Suprapubic skin (tissue), 4 donors: ENCODE measurements at regions not wholly inside any gene's neighbourhood (a gene's known extent, or its start where the extent isn't known, plus 50 kb on each side); places are given as distances from the start of the nearest gene placed in this dataset.
A peak's percentile ranks its signal among the peaks of the same experiment; 100 is the strongest.

Experiments
- DNase-seq, 2 donors: peaks; one replicate each; pipeline ENCODE4 v3.0.0-alpha.2; 2019; ENCODE audit warnings: low spot score in 2 of 2
- H3K27ac ChIP-seq: fragments of 200-600 bp; sonication (generic); one replicate; pipeline ENCODE4 v1.5.1; 2019
- H3K27me3 ChIP-seq: fragments of 200-600 bp; sonication (generic); one replicate; pipeline ENCODE4 v1.5.1; 2019
- H3K36me3 ChIP-seq: fragments of 200-600 bp; sonication (generic); one replicate; pipeline ENCODE4 v1.5.1; 2019
- H3K4me1 ChIP-seq: fragments of 200-600 bp; sonication (generic); one replicate; pipeline ENCODE4 v1.5.1; 2019
- H3K4me3 ChIP-seq: fragments of 200-600 bp; sonication (generic); one replicate; pipeline ENCODE4 v1.5.1; 2019; ENCODE audit warnings: mild to moderate bottlenecking
- H3K9me3 ChIP-seq: fragments of 200-600 bp; sonication (generic); one replicate; pipeline ENCODE4 v1.5.1; 2019
- CTCF ChIP-seq, 2 donors: fragments of 200-600 bp in 1 of 2; fragments of 450-650 bp in 1 of 2; sonication (generic) in 1 of 2; IDR thresholded peaks; one replicate each; pipeline ENCODE4 v1.5.1; 2016 to 2019; ENCODE audit warnings: antibody characterized with exemption in 2 of 2, mild to moderate bottlenecking in 1 of 2, moderate library complexity in 1 of 2
- EP300 ChIP-seq: sonication (generic); formaldehyde crosslinking; IDR thresholded peaks from one replicate; pipeline ENCODE4 v1.6.1; 2017; ENCODE audit warnings: antibody characterized with exemption
- POLR2A ChIP-seq, 2 donors: fragments of 450-650 bp; IDR thresholded peaks; one replicate each; pipeline ENCODE4 v1.6.1; 2017; ENCODE audit warnings: antibody characterized with exemption in 2 of 2, mild to moderate bottlenecking in 2 of 2, moderate library complexity in 2 of 2
- POLR2AphosphoS5 ChIP-seq, 3 donors: sonication (generic); formaldehyde crosslinking; IDR thresholded peaks; one replicate each; pipeline ENCODE4 v1.6.1; 2017; ENCODE audit warnings: antibody characterized with exemption in 3 of 3
- WGBS: methylation state at CpG from one replicate; pipeline ENCODE4 v1.1.5; 2018; 5-methylcytosine and 5-hydroxymethylcytosine counted together

GRCh38 chr13:50126263-50126992 lies 111.2 kb downstream of the KCNRG start:
- peak overlapping the region; percentile 100 for H3K27ac ChIP-seq
- WGBS = 41% methylated on average over 27 of the region's 28 CpGs
- no peak for TF ChIP-seq POLR2AphosphoS5 (IDR thresholded peaks at IDR 0.05)
- TF ChIP-seq POLR2A (IDR thresholded peaks at IDR 0.05) = no peak
- no peak for TF ChIP-seq CTCF (IDR thresholded peaks at IDR 0.05)
- no peak for TF ChIP-seq EP300
- no peaks in the 10 kb centered on the region for H3K9me3 ChIP-seq
- DNase-seq = no peak
- peaks cover 39% of the 10 kb centered on the region for H3K27me3 ChIP-seq
- H3K4me1 ChIP-seq = peaks cover 68% of the 10 kb centered on the region
- peak overlapping the region; percentile 77 for H3K4me3 ChIP-seq
- H3K36me3 ChIP-seq = no peaks in the 10 kb centered on the region

GRCh38 chr13:50126993-50127725 lies 111.9 kb downstream of the KCNRG start:
- Histone ChIP-seq H3K4me1 (peaks cover 60% of the 10 kb centered on the region), H3K27me3 (peaks cover 46% of the 10 kb centered on the region), H3K4me3 (peak overlapping the region; percentile 77), H3K9me3 (no peaks in the 10 kb centered on the region), H3K36me3 (no peaks in the 10 kb centered on the region), H3K27ac (peak overlapping the region; percentile 100)
- TF ChIP-seq POLR2AphosphoS5 (IDR thresholded peaks at IDR 0.05) = no peak
- TF ChIP-seq CTCF (IDR thresholded peaks at IDR 0.05) = no peak
- peak; percentile 74 to 84 for DNase-seq
- 41% methylated on average over 51 of the region's 51 CpGs for WGBS

- TF ChIP-seq CTCF (IDR thresholded peaks at IDR 0.05) (no peak), POLR2A (IDR thresholded peaks at IDR 0.05) (no peak), POLR2AphosphoS5 (IDR thresholded peaks at IDR 0.05) (no peak), EP300 (no peak)
- Histone ChIP-seq H3K27ac (peak overlapping the region; percentile 4), H3K9me3 (no peaks in the 10 kb centered on the region), H3K27me3 (peaks cover 52% of the 10 kb centered on the region), H3K4me3 (peak overlapping the region; percentile 77), H3K36me3 (no peaks in the 10 kb centered on the region), H3K4me1 (peaks cover 60% of the 10 kb centered on the region)
- WGBS = 57% methylated on average over 35 of the region's 39 CpGs
- DNase-seq = peak in 1 of 2 donors; percentile 65
Measured at GRCh38 chr13:50127726-50128291, 112.6 kb downstream of the KCNRG start.

DNA sequence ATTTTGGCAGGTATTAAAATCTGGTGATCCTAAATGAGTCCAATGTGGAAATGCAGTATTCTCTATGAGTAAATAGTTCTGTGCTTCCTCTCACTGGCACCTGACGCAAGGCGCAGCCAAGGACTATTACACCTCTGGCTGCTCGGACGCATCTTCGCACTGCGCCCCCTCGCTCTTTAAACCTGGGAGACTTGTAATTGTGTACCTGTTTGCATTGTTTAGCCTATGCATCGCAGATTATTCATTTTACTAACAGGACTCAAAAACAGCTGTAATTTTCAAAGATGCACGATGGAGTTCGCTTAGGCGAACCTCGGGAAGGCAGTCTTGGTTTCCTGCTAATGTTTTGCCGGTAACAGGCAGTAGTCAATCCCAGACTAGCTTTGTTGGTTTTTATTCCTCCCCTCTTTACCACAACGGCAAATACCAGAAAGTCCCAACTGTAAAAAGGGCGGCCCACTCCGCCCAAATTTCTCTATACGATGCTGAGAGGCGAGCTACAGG lies 113.2 kb downstream of the KCNRG start:
- Histone ChIP-seq H3K27me3 (peaks cover 59% of the 10 kb centered on the region), H3K4me3 (no peak overlapping the region), H3K9me3 (no peaks in the 10 kb centered on the region), H3K4me1 (peaks cover 55% of the 10 kb centered on the region), H3K27ac (no peak overlapping the region), H3K36me3 (no peaks in the 10 kb centered on the region)
- no peak for DNase-seq
- 93% methylated on average over 18 of the region's 18 CpGs for WGBS
- no peak for TF ChIP-seq POLR2A (IDR thresholded peaks at IDR 0.05)
- no peak for TF ChIP-seq POLR2AphosphoS5 (IDR thresholded peaks at IDR 0.05)
- no peak for TF ChIP-seq CTCF (IDR thresholded peaks at IDR 0.05)
- no peak for TF ChIP-seq EP300
